K562 (cell line): ENCODE measurements at regions not wholly inside any gene's neighbourhood (a gene's known extent, or its start where the extent isn't known, plus 50 kb on each side); places are given as distances from the start of the nearest gene placed in this dataset.

Source experiments
- ATAC-seq: fragments of 200-7000 bp; cut with Tn5 transposase; 3 replicates; pipeline ENCODE4 v1.9.1; 2020; ENCODE audit warnings: moderate library complexity
- BruUV-seq: library from RNA; stranded (reverse); fragments of 400-500 nt; replicated peaks from 2 replicates; lab custom pipeline; 2021; lab: Mats Ljungman, UMichigan
- CTCF ChIA-PET: fragments of 300-600 bp; formaldehyde crosslinking; extraction: SDS; loops from one replicate; lab custom pipeline; 2021; ENCODE audit warnings: low intra/inter-chr PET ratio; lab: Yijun Ruan, JAX
- POLR2A ChIA-PET: fragments of 300-600, 350-650 bp; sonication (Branson Sonifier 250); formaldehyde crosslinking; extraction: SDS; loops from one replicate; lab custom pipeline; 2021; ENCODE audit warnings: antibody characterized with exemption, inconsistent platforms; lab: Yijun Ruan, JAX
- DNase-seq, 4 experiments: peaks; one replicate each; pipeline versions ENCODE4 v3.0.0 to v3.0.0-alpha.2; 2011 to 2018; ENCODE audit warnings: low spot score in 3 of 4, mixed read lengths in 3 of 4; ENCODE audit errors: extremely low read depth in 1 of 4
- FAIRE-seq: peaks from 2 replicates; lab custom pipeline; 2011; peaks lifted over from hg19 to GRCh38; lab: Jason Lieb, UNC
- H2AFZ ChIP-seq: 2 replicates; pipeline ENCODE4 v1.6.0; 2011; ENCODE audit warnings: low read depth, low read length, control low read depth, inconsistent platforms
- H3K27ac ChIP-seq: fragments of 200-600 bp; 3 replicates; pipeline ENCODE4 v1.8.0; 2011; ENCODE audit warnings: low read depth, mild to moderate bottlenecking, control low read depth, inconsistent platforms, low read length, moderate library complexity, mixed read lengths; ENCODE audit errors: extremely low read depth
- H3K27me3 ChIP-seq, 2 experiments: fragments of 300-600 bp in 1 of 2; 2 replicates in 1 of 2; 3 replicates in 1 of 2; pipeline versions ENCODE4 v1.6.0 to v1.8.0; 2011; ENCODE audit warnings: inconsistent platforms in 2 of 2, low read length in 2 of 2, mild to moderate bottlenecking in 1 of 2, mixed read lengths in 1 of 2, moderate library complexity in 1 of 2; ENCODE audit not compliant: control insufficient read depth in 2 of 2, insufficient read depth in 2 of 2
- H3K36me3 ChIP-seq: fragments of 300-600 bp; 3 replicates; pipeline ENCODE4 v1.8.0; 2011; ENCODE audit warnings: mild to moderate bottlenecking, low read length, inconsistent platforms; ENCODE audit not compliant: control insufficient read depth, insufficient read depth
- H3K4me1 ChIP-seq, 2 experiments: fragments of 200-600 bp in 1 of 2; replicated peaks in 1 of 2; 2 replicates in 1 of 2; 3 replicates in 1 of 2; pipeline versions ENCODE4 v1.5.1 to v1.8.0; 2011; ENCODE audit warnings: inconsistent platforms in 2 of 2, low read length in 2 of 2, mild to moderate bottlenecking in 1 of 2, mixed read lengths in 1 of 2, moderate library complexity in 1 of 2; ENCODE audit not compliant: control insufficient read depth in 2 of 2, insufficient read depth in 2 of 2
- H3K4me2 ChIP-seq: 2 replicates; pipeline ENCODE4 v1.6.1; 2011; ENCODE audit warnings: low read length, control low read depth, inconsistent platforms, mixed read lengths; ENCODE audit not compliant: insufficient read depth
- H3K4me3 ChIP-seq: fragments of 200-600 bp; sonication (generic), shearing (Covaris generic); 2 replicates; pipeline ENCODE4 v1.5.1; 2016; ENCODE audit warnings: control low read depth, inconsistent platforms
- H3K79me2 ChIP-seq: fragments of 200-600 bp; 3 replicates; pipeline ENCODE4 v1.8.0; 2011; ENCODE audit warnings: low read length, inconsistent platforms; ENCODE audit not compliant: control insufficient read depth, insufficient read depth
- H3K9ac ChIP-seq, 2 experiments: 2 replicates each; pipeline versions ENCODE4 v1.6.0 to v1.6.1; 2011; ENCODE audit warnings: low read depth in 2 of 2, low read length in 2 of 2, control low read depth in 1 of 2, inconsistent platforms in 1 of 2, mild to moderate bottlenecking in 1 of 2, mixed read lengths in 1 of 2; ENCODE audit not compliant: insufficient read depth in 1 of 2
- H3K9me1 ChIP-seq: one replicate; pipeline ENCODE4 v1.6.0; 2011; ENCODE audit warnings: inconsistent platforms, mild to moderate bottlenecking, low read length, moderate library complexity; ENCODE audit not compliant: control insufficient read depth, insufficient read depth
- H3K9me3 ChIP-seq: replicated peaks from 2 replicates; pipeline ENCODE4 v1.5.1; 2011; ENCODE audit warnings: low read depth, low read length, inconsistent platforms; ENCODE audit not compliant: control insufficient read depth, insufficient read depth
- H4K20me1 ChIP-seq: replicated peaks from 2 replicates; pipeline ENCODE4 v1.6.1; 2011; ENCODE audit warnings: low read length, inconsistent platforms, mixed read lengths; ENCODE audit not compliant: control insufficient read depth, insufficient read depth
- GMEB1 ChIP-seq: fragments of 250-450 bp; sonication (Bioruptor Pico); IDR thresholded peaks from 2 replicates; pipeline ENCODE4 v1.4.0; 2020; ENCODE audit warnings: mild to moderate bottlenecking
- HDAC1 ChIP-seq, 2 experiments: fragments of 450-650 bp; IDR thresholded peaks; 2 replicates each; pipeline ENCODE4 v1.6.1; 2016 to 2017; ENCODE audit warnings: inconsistent platforms in 1 of 2, mild to moderate bottlenecking in 1 of 2, moderate library complexity in 1 of 2
- HMG20A ChIP-seq: fragments of 450-650 bp; formaldehyde crosslinking; conservative IDR thresholded peaks from 2 replicates; pipeline ENCODE4 v1.4.0; 2020; ENCODE audit warnings: mild to moderate bottlenecking, mixed read lengths
- HMG20B ChIP-seq: fragments of 250-450 bp; sonication (Bioruptor Pico); IDR thresholded peaks from 2 replicates; pipeline ENCODE4 v1.5.0; 2021; ENCODE audit warnings: mild to moderate bottlenecking
- IRF1 ChIP-seq: sonication (generic); formaldehyde crosslinking; IDR thresholded peaks from 2 replicates; pipeline ENCODE4 v1.8.0; 2022; ENCODE audit warnings: missing genetic modification reagents, mild to moderate bottlenecking, borderline replicate concordance
- KDM1A ChIP-seq, 2 experiments: fragments of 450-650 bp; IDR thresholded peaks; 2 replicates each; pipeline ENCODE4 v1.6.1; 2016; ENCODE audit warnings: mild to moderate bottlenecking in 2 of 2
- L3MBTL2 ChIP-seq: fragments of 450-650 bp; IDR thresholded peaks from 2 replicates; pipeline ENCODE4 v1.6.1; 2016; ENCODE audit warnings: mild to moderate bottlenecking, moderate library complexity
- MCM7 ChIP-seq, 2 experiments: fragments of 450-650 bp; IDR thresholded peaks; 2 replicates each; pipeline ENCODE4 v1.6.1; 2016 to 2018
- NFE2L1 ChIP-seq: fragments of 450-650 bp; IDR thresholded peaks from 2 replicates; pipeline ENCODE4 v1.6.1; 2016; ENCODE audit warnings: missing genetic modification characterization, low read depth, mild to moderate bottlenecking, missing compliant biosample characterization, moderate library complexity, borderline replicate concordance
- NR3C1 ChIP-seq: sonication (generic); formaldehyde crosslinking; IDR thresholded peaks from 2 replicates; pipeline ENCODE4 v1.8.1; 2022; ENCODE audit warnings: missing genetic modification reagents
- PRMT5 ChIP-seq: sonication (generic); formaldehyde crosslinking; IDR thresholded peaks from 2 replicates; pipeline ENCODE4 v1.5.0; 2020; ENCODE audit warnings: missing genetic modification reagents
- PYGO2 ChIP-seq: fragments of 450-650 bp; IDR thresholded peaks from 2 replicates; pipeline ENCODE4 v1.6.1; 2016; ENCODE audit warnings: mild to moderate bottlenecking, missing genetic modification characterization, moderate library complexity, missing compliant biosample characterization
- SAFB2 ChIP-seq: fragments of 200-400 bp; formaldehyde crosslinking; IDR thresholded peaks from 2 replicates; pipeline ENCODE4 v1.6.1; 2018; ENCODE audit warnings: borderline replicate concordance, low read length, low read depth, moderate library complexity; ENCODE audit not compliant: severe bottlenecking
- SIN3A ChIP-seq, 2 experiments: fragments of 150-350 bp in 1 of 2; IDR thresholded peaks; 2 replicates each; pipeline ENCODE4 v1.6.1; 2011 to 2016; ENCODE audit warnings: borderline replicate concordance in 2 of 2, low read depth in 2 of 2, low read length in 2 of 2, mild to moderate bottlenecking in 2 of 2, moderate library complexity in 2 of 2; ENCODE audit not compliant: control insufficient read depth in 1 of 2
- STAT5B ChIP-seq: fragments of 250-450 bp; sonication (Bioruptor Pico); IDR thresholded peaks from 2 replicates; pipeline ENCODE4 v1.8.0; 2021; ENCODE audit warnings: mild to moderate bottlenecking, inconsistent platforms
- THAP7 ChIP-seq: fragments of 250-450 bp; sonication (Bioruptor Pico); IDR thresholded peaks from 2 replicates; pipeline ENCODE4 v1.5.0; 2021
- ZNF311 ChIP-seq: fragments of 250-450 bp; sonication (Bioruptor Pico); IDR thresholded peaks from 2 replicates; pipeline ENCODE4 v1.4.0; 2020; ENCODE audit warnings: mild to moderate bottlenecking, moderate library complexity
- WGBS: fragments of 100-300 bp; shearing (Covaris generic); methylation state at CpG from one replicate; pipeline ENCODE4 v1.1.6; 2016; ENCODE audit warnings: low coverage, mixed read lengths; ENCODE audit not compliant: insufficient coverage; ENCODE audit errors: missing lambda C conversion rate; 5-methylcytosine and 5-hydroxymethylcytosine counted together
- in situ Hi-C: fragments of 300-500 bp; cut with MboI; formaldehyde crosslinking; loops from 4 replicates; pipeline ENCODE4 v1.15.0; 2018; ENCODE audit warnings: inconsistent platforms, mixed read lengths
- intact Hi-C: fragments of 100-400 bp; cut with micrococcal nuclease; formaldehyde crosslinking; loops from 2 replicates; pipeline ENCODE4 v1.14.2; 2022
- TF ChIP-seq, protein P1 (sequence below): fragments of 450-650 bp; IDR thresholded peaks from 2 replicates; pipeline ENCODE4 v1.6.1; 2016

DNA sequence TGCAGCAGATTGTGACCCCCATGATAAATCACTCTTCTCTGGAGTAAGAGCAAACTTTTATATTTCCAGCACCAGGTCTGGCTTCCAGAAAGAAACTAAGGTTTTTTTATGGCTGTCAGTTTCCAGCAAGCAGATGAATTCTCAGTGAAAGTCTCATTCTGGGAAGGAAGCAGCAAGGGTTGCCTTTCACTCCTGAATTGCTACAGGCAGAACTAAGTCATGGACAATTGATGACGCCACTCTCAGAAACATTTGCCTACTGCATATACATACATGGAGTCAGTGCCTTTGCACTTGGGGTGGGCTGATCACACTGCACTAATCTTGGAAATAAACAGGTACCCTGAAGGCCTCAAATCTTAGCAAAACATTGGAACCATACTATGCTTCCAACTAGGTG, 80.0 kb downstream of the IL21 start:
- H3K79me2 ChIP-seq = no peaks in the 10 kb centered on the region
- no peak overlapping the region for H3K4me2 ChIP-seq
- in situ Hi-C loops (no loop called here), intact Hi-C loops (no loop called here)
- H3K4me1 ChIP-seq = no peaks in the 10 kb centered on the region
- H3K9ac ChIP-seq = no peak overlapping the region
- H2AFZ ChIP-seq = no peak overlapping the region
- BruUV-seq = no TSS peak
- 25% methylated on average over 1 of the region's 1 CpG for WGBS
- H3K36me3 ChIP-seq = no peaks in the 10 kb centered on the region
- CTCF ChIA-PET = no interaction called here
- DNase-seq = no peak
- H3K27ac ChIP-seq = no peak overlapping the region
- no peak for ATAC-seq
- H3K9me1 ChIP-seq = no peaks in the 10 kb centered on the region
- H3K9me3 ChIP-seq = no peaks in the 10 kb centered on the region; the same call in 1 of the 2 replicates
- TF ChIP-seq, protein P1, sequence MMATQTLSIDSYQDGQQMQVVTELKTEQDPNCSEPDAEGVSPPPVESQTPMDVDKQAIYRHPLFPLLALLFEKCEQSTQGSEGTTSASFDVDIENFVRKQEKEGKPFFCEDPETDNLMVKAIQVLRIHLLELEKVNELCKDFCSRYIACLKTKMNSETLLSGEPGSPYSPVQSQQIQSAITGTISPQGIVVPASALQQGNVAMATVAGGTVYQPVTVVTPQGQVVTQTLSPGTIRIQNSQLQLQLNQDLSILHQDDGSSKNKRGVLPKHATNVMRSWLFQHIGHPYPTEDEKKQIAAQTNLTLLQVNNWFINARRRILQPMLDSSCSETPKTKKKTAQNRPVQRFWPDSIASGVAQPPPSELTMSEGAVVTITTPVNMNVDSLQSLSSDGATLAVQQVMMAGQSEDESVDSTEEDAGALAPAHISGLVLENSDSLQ = no peak
- TF ChIP-seq SAFB2 (no peak), SIN3A (IDR thresholded peaks at IDR 0.05; ENCODE audit: borderline replicate concordance in 2 of 2, control insufficient read depth in 1 of 2, low read depth in 2 of 2, low read length in 2 of 2) (no peak), HDAC1 (IDR thresholded peaks at IDR 0.05) (no peak), ZNF311 (CRISPR knock-in tag) (no peak), HMG20A (no peak), NR3C1 (CRISPR knock-in tag) (no peak), PRMT5 (CRISPR knock-in tag) (no peak), STAT5B (CRISPR knock-in tag) (no peak), HMG20B (no peak), NFE2L1 (tag) (no peak), KDM1A (IDR thresholded peaks at IDR 0.05) (no peak), GMEB1 (CRISPR knock-in tag) (no peak), IRF1 (CRISPR knock-in tag) (no peak), L3MBTL2 (no peak), THAP7 (no peak), PYGO2 (tag) (no peak), MCM7 (IDR thresholded peaks at IDR 0.05) (no peak)
- TF ChIP-seq, all 486 proteins: peak for 0
- no peaks in the 10 kb centered on the region for H3K27me3 ChIP-seq
- no peaks in the 10 kb centered on the region for H4K20me1 ChIP-seq
- FAIRE-seq = no peak
- H3K4me3 ChIP-seq = no peak overlapping the region
- POLR2A ChIA-PET = no interaction called here
